ENCODE measurements at regions not wholly inside any gene's neighbourhood (a gene's known extent, or its start where the extent isn't known, plus 50 kb on each side); places are given as distances from the start of the nearest gene placed in this dataset.

- no peak overlapping the region for H3K27ac Mint-ChIP-seq
- no peaks in the 10 kb centered on the region for H3K4me1 Mint-ChIP-seq
- peaks cover 51% of the 10 kb centered on the region for H3K9me3 Mint-ChIP-seq
- TF ChIP-seq NR2C2 (CRISPR knock-in tag; IDR thresholded peaks at IDR 0.05) (no peak), PRRX2 (CRISPR knock-in tag; IDR thresholded peaks at IDR 0.05) (no peak), RORB (CRISPR knock-in tag; IDR thresholded peaks at IDR 0.05) (no peak), E2F4 (CRISPR knock-in tag; IDR thresholded peaks at IDR 0.05; ENCODE audit: borderline replicate concordance, low read depth) (no peak), NR3C1 (CRISPR knock-in tag; conservative IDR thresholded peaks at IDR 0.05; ENCODE audit: low read depth) (no peak), FOXK1 (CRISPR knock-in tag; IDR thresholded peaks at IDR 0.05) (no peak), CREB1 (CRISPR knock-in tag; IDR thresholded peaks at IDR 0.05) (no peak), STAT6 (CRISPR knock-in tag; conservative IDR thresholded peaks at IDR 0.05; ENCODE audit: low read depth) (no peak), USF1 (CRISPR knock-in tag; IDR thresholded peaks at IDR 0.05) (no peak), GRHL2 (CRISPR knock-in tag; IDR thresholded peaks at IDR 0.05; ENCODE audit: insufficient replicate concordance, severe bottlenecking) (no peak), MYBL2 (CRISPR knock-in tag; IDR thresholded peaks at IDR 0.05) (no peak), GABPB1 (CRISPR knock-in tag; IDR thresholded peaks at IDR 0.05) (no peak), EMX1 (CRISPR knock-in tag; IDR thresholded peaks at IDR 0.05) (no peak), MXD4 (CRISPR knock-in tag; IDR thresholded peaks at IDR 0.05; ENCODE audit: borderline replicate concordance) (no peak), FOXP1 (CRISPR knock-in tag; IDR thresholded peaks at IDR 0.05; ENCODE audit: borderline replicate concordance) (no peak)
- ChIA-PET CTCF (interaction anchor here (1.3 kb wide), 1 partner anchor 317 kb away, joined by 4 read pairs; no protein-coding TSS in a partner anchor), POLR2A (interaction anchor here (0.5 kb wide), 1 partner anchor 180 kb away, joined by 4 read pairs; no protein-coding TSS in a partner anchor)
- ATAC-seq, result peak; percentile 26; the same call in 1 of the 2 replicates
- H3K27me3 Mint-ChIP-seq (ENCODE audit: low read depth), result no peaks in the 10 kb centered on the region
- H3K36me3 Mint-ChIP-seq, result peaks cover 17% of the 10 kb centered on the region
- no peak for DNase-seq (ENCODE audit: low spot score)
- no peak overlapping the region for H3K4me3 Mint-ChIP-seq
Measured at GRCh38 chr16:76854234-76854633, 336.8 kb upstream of the MON1B start.

GRCh38 chr16:76856112-76856511 is 334.9 kb upstream of the MON1B start:
- ChIA-PET POLR2A (no interaction called here), CTCF (no interaction called here)
- no peak overlapping the region for H3K27ac Mint-ChIP-seq
- peaks cover 16% of the 10 kb centered on the region for H3K36me3 Mint-ChIP-seq
- H3K27me3 Mint-ChIP-seq (ENCODE audit: low read depth), result no peaks in the 10 kb centered on the region; the same call in 1 of the 2 replicates
- DNase-seq (ENCODE audit: low spot score) (no peak), ATAC-seq (no peak)
- H3K4me1 Mint-ChIP-seq, result no peaks in the 10 kb centered on the region
- peaks cover 55% of the 10 kb centered on the region for H3K9me3 Mint-ChIP-seq
- no peak overlapping the region for H3K4me3 Mint-ChIP-seq
- TF ChIP-seq ZNF121 (CRISPR knock-in tag; IDR thresholded peaks at IDR 0.05) (no peak), ZNF232 (CRISPR knock-in tag; IDR thresholded peaks at IDR 0.05) (no peak), CDX4 (CRISPR knock-in tag; IDR thresholded peaks at IDR 0.05; ENCODE audit: borderline replicate concordance) (no peak), ATF2 (CRISPR knock-in tag; IDR thresholded peaks at IDR 0.05; ENCODE audit: borderline replicate concordance, low read depth) (no peak), CTCF (IDR thresholded peaks at IDR 0.05) (no peak), FOXP1 (CRISPR knock-in tag; IDR thresholded peaks at IDR 0.05; ENCODE audit: borderline replicate concordance) (no peak), HMGXB4 (CRISPR knock-in tag; IDR thresholded peaks at IDR 0.05) (no peak), ATF6 (CRISPR knock-in tag; IDR thresholded peaks at IDR 0.05) (no peak), CREB1 (CRISPR knock-in tag; IDR thresholded peaks at IDR 0.05) (no peak)

Measured in WTC11 (cell line).